HPDE6-E6E7 (cell line): ENCODE measurements at regions not wholly inside any gene's neighbourhood (a gene's known extent, or its start where the extent isn't known, plus 50 kb on each side); places are given as distances from the start of the nearest gene placed in this dataset.
A peak's percentile ranks its signal among the peaks of the same experiment; 100 is the strongest.
"Not testable (repeated sequence)": the region's sequence is repeated elsewhere in the genome, so short reads cannot be mapped to it uniquely, and the experiment has no call there.

Source experiments
- DNase-seq: peaks from one replicate; pipeline ENCODE4 v3.0.0; 2011; ENCODE audit warnings: missing footprints; ENCODE audit errors: extremely low spot score

- no peak for DNase-seq
Measured at GRCh38 chr5:67578011-67578410, 381.4 kb upstream of the CD180 start.

- DNase-seq: peak; percentile 13
Measured at GRCh38 chr5:67577424-67577823, 380.8 kb upstream of the CD180 start.

- no peak for DNase-seq
Measured at GRCh38 chr5:67576112-67576511, 379.5 kb upstream of the CD180 start.

- no peak for DNase-seq
Measured at GRCh38 chr5:67575087-67575486, 378.5 kb upstream of the CD180 start.

GRCh38 chr5:67561151-67561932 is 364.7 kb upstream of the CD180 start:
- DNase-seq: no peak

GRCh38 chr5:67552773-67553172 is 356.2 kb upstream of the CD180 start:
- DNase-seq: no peak

GRCh38 chr5:67549947-67550346 is 353.3 kb upstream of the CD180 start:
- no peak for DNase-seq

GRCh38 chr5:67549296-67549618 is 352.7 kb upstream of the CD180 start:
- DNase-seq: no peak

- DNase-seq: no peak
Measured at GRCh38 chr5:67548520-67549295, 352.1 kb upstream of the CD180 start.

- DNase-seq: no peak
Measured at GRCh38 chr5:67547682-67548081, 351.1 kb upstream of the CD180 start.

GRCh38 chr5:67544942-67545341 is 348.3 kb upstream of the CD180 start:
- DNase-seq: not testable (repeated sequence)

- DNase-seq: no peak
Measured at GRCh38 chr5:67543720-67544270, 347.2 kb upstream of the CD180 start.

GRCh38 chr5:67542479-67542878 is 345.9 kb upstream of the CD180 start:
- no peak for DNase-seq

GRCh38 chr5:67541875-67542274 is 345.3 kb upstream of the CD180 start:
- DNase-seq: no peak

GRCh38 chr5:67538855-67539506 is 342.4 kb upstream of the CD180 start:
- DNase-seq: no peak

- no peak for DNase-seq
Measured at GRCh38 chr5:67537439-67538148, 341.0 kb upstream of the CD180 start.

- DNase-seq: no peak
Measured at GRCh38 chr5:67536866-67537265, 340.3 kb upstream of the CD180 start.

- DNase-seq: no peak
Measured at GRCh38 chr5:67530609-67531255, 334.1 kb upstream of the CD180 start.

GRCh38 chr5:67528953-67529352 is 332.4 kb upstream of the CD180 start:
- no peak for DNase-seq

- DNase-seq: no peak
Measured at GRCh38 chr5:67526793-67527192, 330.2 kb upstream of the CD180 start.

- no peak for DNase-seq
Measured at GRCh38 chr5:67520161-67520908, 323.7 kb upstream of the CD180 start.
